ENCODE measurements at regions not wholly inside any gene's neighbourhood (a gene's known extent, or its start where the extent isn't known, plus 50 kb on each side); places are given as distances from the start of the nearest gene placed in this dataset.

GRCh38 chr12:87230441-87230840 is 798.8 kb downstream of the C12orf50 start:
- no peaks in the 10 kb centered on the region for H3K36me3 ChIP-seq (ENCODE audit: insufficient read depth, low read length)
- no peaks in the 10 kb centered on the region for H3K36me3 Mint-ChIP-seq (ENCODE audit: low read depth)
- ChIA-PET POLR2A (no interaction called here), CTCF (no interaction called here)
- no peak for DNase-seq
- H3K4me1 Mint-ChIP-seq (ENCODE audit: low read depth), result no peaks in the 10 kb centered on the region
- H3K9me3 Mint-ChIP-seq, result peaks cover 4% of the 10 kb centered on the region
- intact Hi-C loops (cut with DNase I, micrococcal nuclease), result no loop called here
- no peaks in the 10 kb centered on the region for H3K27me3 Mint-ChIP-seq
- no peak for ATAC-seq (ENCODE audit: poor library complexity)
- H3K27ac Mint-ChIP-seq, result no peak overlapping the region
- no peaks in the 10 kb centered on the region for H3K9me3 ChIP-seq (ENCODE audit: control insufficient read depth in 1 of 2, insufficient read depth in 1 of 2, low read length in 2 of 2)
- H3K4me1 ChIP-seq (ENCODE audit: insufficient read depth, low read length), result no peaks in the 10 kb centered on the region
- no peak overlapping the region for H3K27ac ChIP-seq (ENCODE audit: low read depth in 1 of 2, low read length in 2 of 2)
- TF ChIP-seq CTCF (IDR thresholded peaks at IDR 0.05), result no peak
- H3K4me3 ChIP-seq (ENCODE audit: low read length), result no peak overlapping the region
- no peaks in the 10 kb centered on the region for H3K27me3 ChIP-seq (ENCODE audit: control insufficient read depth in 1 of 2, insufficient read depth in 2 of 2, low read length in 2 of 2)
- H3K4me3 Mint-ChIP-seq, result no peak overlapping the region

DNA sequence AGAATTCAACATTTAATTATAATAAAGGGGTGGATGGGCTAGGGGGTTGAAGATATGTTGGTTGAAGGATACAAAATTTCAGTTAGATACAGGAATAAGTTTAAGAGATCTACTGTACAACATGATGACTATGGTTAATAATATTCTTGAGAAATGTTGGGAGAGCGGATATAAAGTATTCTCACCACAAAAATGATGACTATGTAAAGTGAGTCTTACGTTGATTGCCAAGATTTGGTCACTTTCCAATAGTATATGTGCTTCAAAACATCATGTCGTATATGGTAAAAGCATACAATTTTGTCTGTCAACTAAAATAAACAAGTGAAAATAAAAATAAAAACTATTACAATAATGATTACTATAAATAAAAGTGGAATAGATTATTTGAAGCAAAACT is 802.0 kb downstream of the C12orf50 start:
- no peaks in the 10 kb centered on the region for H3K4me1 Mint-ChIP-seq (ENCODE audit: low read depth)
- H3K36me3 Mint-ChIP-seq (ENCODE audit: low read depth), result no peaks in the 10 kb centered on the region
- Histone ChIP-seq H3K9me3 (ENCODE audit: control insufficient read depth in 1 of 2, insufficient read depth in 1 of 2, low read length in 2 of 2) (no peaks in the 10 kb centered on the region), H3K27me3 (ENCODE audit: control insufficient read depth in 1 of 2, insufficient read depth in 2 of 2, low read length in 2 of 2) (no peaks in the 10 kb centered on the region), H3K27ac (ENCODE audit: low read depth in 1 of 2, low read length in 2 of 2) (no peak overlapping the region), H3K36me3 (ENCODE audit: insufficient read depth, low read length) (no peaks in the 10 kb centered on the region), H3K4me1 (ENCODE audit: insufficient read depth, low read length) (no peaks in the 10 kb centered on the region), H3K4me3 (ENCODE audit: low read length) (no peak overlapping the region)
- ATAC-seq (ENCODE audit: poor library complexity) (no peak), DNase-seq (no peak)
- no peak for TF ChIP-seq CTCF (IDR thresholded peaks at IDR 0.05)
- peaks cover 2% of the 10 kb centered on the region for H3K9me3 Mint-ChIP-seq
- intact Hi-C loops (cut with DNase I, micrococcal nuclease), result no loop called here
- POLR2A ChIA-PET, result no interaction called here
- H3K27ac Mint-ChIP-seq, result no peak overlapping the region
- no peaks in the 10 kb centered on the region for H3K27me3 Mint-ChIP-seq
- H3K4me3 Mint-ChIP-seq, result no peak overlapping the region
- CTCF ChIA-PET, result no interaction called here

DNA sequence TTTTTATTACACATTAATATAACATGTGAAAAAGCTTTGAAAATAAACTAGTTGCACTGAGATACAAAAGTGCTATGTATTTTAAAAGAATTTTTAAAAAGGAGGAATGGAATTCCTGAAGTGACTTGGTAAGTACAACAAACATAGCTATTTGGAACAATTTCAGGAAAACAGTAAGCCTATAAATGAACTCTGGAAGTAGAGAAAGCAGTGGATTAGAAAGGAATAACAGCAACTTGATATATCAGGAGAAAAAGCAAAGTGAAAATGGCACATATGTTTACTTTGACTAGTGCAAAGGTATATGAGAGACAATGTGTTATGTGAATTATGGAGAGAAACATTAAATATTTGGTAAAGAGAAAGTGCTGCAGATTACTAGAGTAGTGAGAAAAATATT is 811.7 kb downstream of the C12orf50 start:
- Histone ChIP-seq H3K4me1 (ENCODE audit: insufficient read depth, low read length) (no peaks in the 10 kb centered on the region), H3K36me3 (ENCODE audit: insufficient read depth, low read length) (no peaks in the 10 kb centered on the region), H3K27me3 (ENCODE audit: control insufficient read depth in 1 of 2, insufficient read depth in 2 of 2, low read length in 2 of 2) (no peaks in the 10 kb centered on the region), H3K27ac (ENCODE audit: low read depth in 1 of 2, low read length in 2 of 2) (no peak overlapping the region), H3K4me3 (ENCODE audit: low read length) (no peak overlapping the region), H3K9me3 (ENCODE audit: control insufficient read depth in 1 of 2, insufficient read depth in 1 of 2, low read length in 2 of 2) (peaks cover 0 to 5% of the 10 kb centered on the region in 2 experiments)
- TF ChIP-seq CTCF (IDR thresholded peaks at IDR 0.05), result no peak
- intact Hi-C loops (cut with DNase I, micrococcal nuclease), result no loop called here
- no peak overlapping the region for H3K4me3 Mint-ChIP-seq
- ATAC-seq (ENCODE audit: poor library complexity), result no peak
- DNase-seq, result no peak
- H3K4me1 Mint-ChIP-seq (ENCODE audit: low read depth), result no peaks in the 10 kb centered on the region
- H3K27ac Mint-ChIP-seq, result no peak overlapping the region
- no peaks in the 10 kb centered on the region for H3K27me3 Mint-ChIP-seq
- H3K9me3 Mint-ChIP-seq, result peaks cover 2% of the 10 kb centered on the region
- no peaks in the 10 kb centered on the region for H3K36me3 Mint-ChIP-seq (ENCODE audit: low read depth)
- ChIA-PET CTCF (no interaction called here), POLR2A (no interaction called here)

All from CD4-positive, alpha-beta T cell (primary cell).